ENCODE measurements at regions not wholly inside any gene's neighbourhood (a gene's known extent, or its start where the extent isn't known, plus 50 kb on each side); places are given as distances from the start of the nearest gene placed in this dataset.

GRCh38 chr22:27204280-27204679 lies 546.9 kb downstream of the MIAT start:
- DNase-seq (ENCODE audit: low read depth), result no peak

- DNase-seq (ENCODE audit: low read depth), result no peak
These were observed 547.4 kb downstream of the MIAT start for GRCh38 chr22:27204817-27205216.

- DNase-seq (ENCODE audit: low read depth), result no peak
These were observed 548.3 kb downstream of the MIAT start for GRCh38 chr22:27205492-27206373.

- no peak for DNase-seq (ENCODE audit: low read depth)
These were observed 549.2 kb downstream of the MIAT start for GRCh38 chr22:27206374-27207133.

GRCh38 chr22:27207266-27207665 lies 549.9 kb downstream of the MIAT start:
- DNase-seq (ENCODE audit: low read depth), result no peak

- peak; percentile 60 for DNase-seq (ENCODE audit: low read depth)
These were observed 550.5 kb downstream of the MIAT start for GRCh38 chr22:27207907-27208306.

- no peak for DNase-seq (ENCODE audit: low read depth)
These were observed 552.8 kb downstream of the MIAT start for GRCh38 chr22:27210111-27210730.

GRCh38 chr22:27212102-27212501 lies 554.7 kb downstream of the MIAT start:
- DNase-seq (ENCODE audit: low read depth), result no peak

GRCh38 chr22:27212617-27213177 lies 555.3 kb downstream of the MIAT start:
- peak; percentile 100 for DNase-seq (ENCODE audit: low read depth)

- no peak for DNase-seq (ENCODE audit: low read depth)
These were observed 555.9 kb downstream of the MIAT start for GRCh38 chr22:27213294-27213693.

- no peak for DNase-seq (ENCODE audit: low read depth)
These were observed 556.6 kb downstream of the MIAT start for GRCh38 chr22:27213766-27214581.

GRCh38 chr22:27214691-27215090 lies 557.3 kb downstream of the MIAT start:
- no peak for DNase-seq (ENCODE audit: low read depth)

GRCh38 chr22:27215871-27216270 lies 558.5 kb downstream of the MIAT start:
- DNase-seq (ENCODE audit: low read depth), result no peak

- no peak for DNase-seq (ENCODE audit: low read depth)
These were observed 559.1 kb downstream of the MIAT start for GRCh38 chr22:27216444-27216843.

- DNase-seq (ENCODE audit: low read depth), result no peak
These were observed 559.8 kb downstream of the MIAT start for GRCh38 chr22:27217154-27217553.

- DNase-seq (ENCODE audit: low read depth), result no peak
These were observed 560.9 kb downstream of the MIAT start for GRCh38 chr22:27218012-27218920.

- DNase-seq (ENCODE audit: low read depth), result no peak
These were observed 561.6 kb downstream of the MIAT start for GRCh38 chr22:27219036-27219435.

- peak; percentile 74 for DNase-seq (ENCODE audit: low read depth)
These were observed 563.0 kb downstream of the MIAT start for GRCh38 chr22:27220339-27220738.

- no peak for DNase-seq (ENCODE audit: low read depth)
These were observed 564.8 kb downstream of the MIAT start for GRCh38 chr22:27222178-27222577.

All from GM04504 (cell line).